HepG2 (cell line): ENCODE measurements at regions not wholly inside any gene's neighbourhood (a gene's known extent, or its start where the extent isn't known, plus 50 kb on each side); places are given as distances from the start of the nearest gene placed in this dataset.

Source experiments
- ATAC-seq: fragments of 200-7000 bp; cut with Tn5 transposase; 3 replicates; pipeline ENCODE4 v1.9.1; 2020; ENCODE audit warnings: mild to moderate bottlenecking, moderate library complexity
- BruUV-seq: library from RNA; stranded (reverse); fragments of 400-500 nt; replicated peaks from 2 replicates; lab custom pipeline; 2021; lab: Mats Ljungman, UMichigan
- CTCF ChIA-PET: fragments of 300-600 bp; formaldehyde crosslinking; extraction: SDS; loops from one replicate; lab custom pipeline; 2021; ENCODE audit warnings: low total read pairs, inconsistent platforms, low intra/inter-chr PET ratio; lab: Yijun Ruan, JAX
- POLR2A ChIA-PET: fragments of 350-600 bp; sonication (Branson Sonifier 250); formaldehyde crosslinking; loops from one replicate; lab custom pipeline; 2020; ENCODE audit warnings: antibody characterized with exemption, inconsistent platforms; lab: Yijun Ruan, JAX
- DNase-seq: peaks from one replicate; pipeline ENCODE4 v3.0.0-alpha.2; 2015; ENCODE audit warnings: low spot score
- FAIRE-seq: peaks from 3 replicates; lab custom pipeline; 2011; peaks lifted over from hg19 to GRCh38; lab: Jason Lieb, UNC
- H2AFZ ChIP-seq: one replicate; pipeline ENCODE4 v1.6.1; 2011; ENCODE audit warnings: low read length, inconsistent platforms
- H3K27ac ChIP-seq: fragments of 300-600 bp; 3 replicates; pipeline ENCODE4 v1.8.0; 2011; ENCODE audit warnings: mixed run types, mild to moderate bottlenecking, mixed read lengths, low read length, inconsistent platforms; ENCODE audit not compliant: insufficient read depth; ENCODE audit errors: extremely low read length
- H3K27me3 ChIP-seq, 2 experiments: fragments of 200-600 bp in 1 of 2; 2 replicates in 1 of 2; 3 replicates in 1 of 2; pipeline versions ENCODE4 v1.6.0 to v1.8.0; 2011; ENCODE audit warnings: low read length in 2 of 2, mild to moderate bottlenecking in 2 of 2, moderate library complexity in 2 of 2, inconsistent platforms in 1 of 2; ENCODE audit not compliant: insufficient read depth in 2 of 2, control insufficient read depth in 1 of 2
- H3K36me3 ChIP-seq, 2 experiments: fragments of 200-600 bp in 1 of 2; replicated peaks in 1 of 2; 2 replicates in 1 of 2; 3 replicates in 1 of 2; pipeline versions ENCODE4 v1.5.1 to v1.8.0; 2011; ENCODE audit warnings: low read length in 2 of 2, inconsistent platforms in 1 of 2; ENCODE audit not compliant: insufficient read depth in 2 of 2, control insufficient read depth in 1 of 2
- H3K4me1 ChIP-seq: 2 replicates; pipeline ENCODE4 v1.5.1; 2012; ENCODE audit warnings: low read length, inconsistent platforms; ENCODE audit not compliant: insufficient read depth
- H3K4me2 ChIP-seq: 2 replicates; pipeline ENCODE4 v1.6.0; 2011; ENCODE audit warnings: low read depth, low read length, inconsistent platforms
- H3K4me3 ChIP-seq, 3 experiments: fragments of 200-600 bp in 1 of 3; sonication (generic), shearing (Covaris generic) in 1 of 3; replicated peaks in 1 of 3; 2 replicates each; pipeline ENCODE4 v1.5.1; 2011 to 2016; ENCODE audit warnings: low read length in 3 of 3, inconsistent platforms in 2 of 3, low read depth in 2 of 3, mild to moderate bottlenecking in 2 of 3, control low read depth in 1 of 3, mixed read lengths in 1 of 3; ENCODE audit not compliant: insufficient read depth in 1 of 3
- H3K79me2 ChIP-seq: one replicate; pipeline ENCODE4 v1.6.1; 2011; ENCODE audit warnings: low read length, inconsistent platforms; ENCODE audit not compliant: insufficient read depth
- H3K9ac ChIP-seq: 2 replicates; pipeline ENCODE4 v1.6.0; 2011; ENCODE audit warnings: mild to moderate bottlenecking, low read depth, low read length, inconsistent platforms; ENCODE audit not compliant: insufficient read depth
- H3K9me3 ChIP-seq: 2 replicates; pipeline ENCODE4 v1.5.1; 2012; ENCODE audit warnings: mild to moderate bottlenecking, low read length
- H4K20me1 ChIP-seq: 2 replicates; pipeline ENCODE4 v1.6.0; 2011; ENCODE audit warnings: inconsistent platforms, mild to moderate bottlenecking, low read length, moderate library complexity; ENCODE audit not compliant: insufficient read depth
- CBX2 ChIP-seq, 2 experiments: fragments of 200-600 bp in 1 of 2; sonication (generic); formaldehyde crosslinking in 1 of 2; IDR thresholded peaks; 2 replicates each; pipeline versions ENCODE4 v1.7.0 to v1.8.1; 2018 to 2022; ENCODE audit warnings: low read depth in 2 of 2, low read length in 1 of 2, mild to moderate bottlenecking in 1 of 2, missing genetic modification reagents in 1 of 2
- CCAR2 ChIP-seq: fragments of 200-400 bp; formaldehyde crosslinking; optimal IDR thresholded peaks from 2 replicates; pipeline ENCODE3; 2018; ENCODE audit warnings: low read depth, mild to moderate bottlenecking, low read length, moderate library complexity
- EHMT2 ChIP-seq: fragments of 200-600 bp; sonication (generic); IDR thresholded peaks from 2 replicates; pipeline ENCODE4 v1.7.0; 2017; ENCODE audit warnings: antibody characterized with exemption, low read depth, low read length, borderline replicate concordance
- ETV6 ChIP-seq: sonication (generic); formaldehyde crosslinking; conservative IDR thresholded peaks from 2 replicates; pipeline ENCODE4 v1.4.0; 2020; ENCODE audit warnings: missing genetic modification reagents
- GFI1 ChIP-seq: sonication (generic); formaldehyde crosslinking; IDR thresholded peaks from 2 replicates; pipeline ENCODE4 v1.5.0; 2020; ENCODE audit warnings: missing genetic modification reagents, mild to moderate bottlenecking, borderline replicate concordance
- KLF11 ChIP-seq: IDR thresholded peaks from 2 replicates; pipeline ENCODE4 v1.6.1; 2016; ENCODE audit warnings: missing compliant biosample characterization
- MYNN ChIP-seq: sonication (generic); formaldehyde crosslinking; IDR thresholded peaks from 2 replicates; pipeline ENCODE4 v1.4.0; 2020; ENCODE audit warnings: mild to moderate bottlenecking, low read depth, missing genetic modification reagents
- NR0B2 ChIP-seq: sonication (generic); formaldehyde crosslinking; IDR thresholded peaks from 2 replicates; pipeline ENCODE4 v1.4.0; 2020; ENCODE audit warnings: mild to moderate bottlenecking, missing genetic modification reagents
- NR1H2 ChIP-seq: sonication (generic); formaldehyde crosslinking; IDR thresholded peaks from 2 replicates; pipeline ENCODE4 v1.8.1; 2022; ENCODE audit warnings: low read depth, missing genetic modification reagents, borderline replicate concordance
- RORA ChIP-seq: sonication (generic); formaldehyde crosslinking; IDR thresholded peaks from 2 replicates; pipeline ENCODE4 v1.5.0; 2020; ENCODE audit warnings: mild to moderate bottlenecking, missing genetic modification reagents, moderate library complexity
- WIZ ChIP-seq: sonication (generic); formaldehyde crosslinking; IDR thresholded peaks from 2 replicates; pipeline ENCODE4 v1.5.1; 2020; ENCODE audit warnings: mild to moderate bottlenecking, missing genetic modification reagents
- ZIK1 ChIP-seq: sonication (generic); formaldehyde crosslinking; IDR thresholded peaks from 2 replicates; pipeline ENCODE4 v1.5.0; 2020; ENCODE audit warnings: mild to moderate bottlenecking, low read depth, missing genetic modification reagents, borderline replicate concordance
- ZSCAN12 ChIP-seq: sonication (generic); formaldehyde crosslinking; IDR thresholded peaks from 2 replicates; pipeline ENCODE4 v1.9.0; 2021; ENCODE audit warnings: mild to moderate bottlenecking, missing genetic modification reagents
- WGBS: methylation state at CpG from one replicate; pipeline ENCODE4 v1.1.6; 2017; ENCODE audit warnings: low lambda C conversion rate; 5-methylcytosine and 5-hydroxymethylcytosine counted together
- in situ Hi-C: cut with HindIII; loops from 2 replicates; pipeline ENCODE4 v1.10.0; 2017; ENCODE audit warnings: low pct_unique_long_range_greater_than_20kb; ENCODE audit not compliant: extremely low pct_ligation_motif_present
- intact Hi-C: fragments of 100-400 bp; cut with micrococcal nuclease; formaldehyde crosslinking; loops from one replicate; pipeline ENCODE4 v1.10.0; 2022; ENCODE audit not compliant: unreplicated experiment
- TF ChIP-seq, protein P1 (sequence below): sonication (generic); formaldehyde crosslinking; IDR thresholded peaks from 2 replicates; pipeline ENCODE4 v1.5.0; 2020; ENCODE audit warnings: missing genetic modification reagents, mild to moderate bottlenecking, borderline replicate concordance

- FAIRE-seq, result no peak
- no peaks in the 10 kb centered on the region for H3K9me3 ChIP-seq
- no peak overlapping the region for H3K4me2 ChIP-seq
- in situ Hi-C loops (no loop called here), intact Hi-C loops (no loop called here)
- no TSS peak for BruUV-seq
- ChIA-PET CTCF (no interaction called here), POLR2A (no interaction called here)
- H3K27ac ChIP-seq, result no peak overlapping the region
- no peaks in the 10 kb centered on the region for H3K79me2 ChIP-seq
- no peak for ATAC-seq
- no peaks in the 10 kb centered on the region for H3K27me3 ChIP-seq
- no peak for TF ChIP-seq NR1H2 (CRISPR knock-in tag)
- no peak for TF ChIP-seq EHMT2
- TF ChIP-seq ZIK1 (CRISPR knock-in tag), result no peak
- TF ChIP-seq, protein P1, sequence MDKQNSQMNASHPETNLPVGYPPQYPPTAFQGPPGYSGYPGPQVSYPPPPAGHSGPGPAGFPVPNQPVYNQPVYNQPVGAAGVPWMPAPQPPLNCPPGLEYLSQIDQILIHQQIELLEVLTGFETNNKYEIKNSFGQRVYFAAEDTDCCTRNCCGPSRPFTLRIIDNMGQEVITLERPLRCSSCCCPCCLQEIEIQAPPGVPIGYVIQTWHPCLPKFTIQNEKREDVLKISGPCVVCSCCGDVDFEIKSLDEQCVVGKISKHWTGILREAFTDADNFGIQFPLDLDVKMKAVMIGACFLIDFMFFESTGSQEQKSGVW (CRISPR knock-in tag), result no peak
- no peak for TF ChIP-seq KLF11 (CRISPR knock-in tag)
- TF ChIP-seq MYNN (CRISPR knock-in tag), result no peak
- no peak for TF ChIP-seq GFI1 (CRISPR knock-in tag)
- no peaks in the 10 kb centered on the region for H4K20me1 ChIP-seq
- no peak overlapping the region for H3K9ac ChIP-seq
- no peak overlapping the region for H3K4me3 ChIP-seq
- WGBS, result under 1% methylated on average over 4 of the region's 4 CpGs
- no peaks in the 10 kb centered on the region for H3K36me3 ChIP-seq
- no peak overlapping the region for H2AFZ ChIP-seq
- no peak for DNase-seq
- H3K4me1 ChIP-seq, result no peaks in the 10 kb centered on the region
Measured at GRCh38 chr2:40545645-40546044, 93.8 kb upstream of the SLC8A1 start.

GRCh38 chr2:40546439-40547191 lies 94.7 kb upstream of the SLC8A1 start:
- in situ Hi-C loops, result no loop called here
- H2AFZ ChIP-seq, result no peak overlapping the region
- H3K36me3 ChIP-seq, result no peaks in the 10 kb centered on the region
- no peaks in the 10 kb centered on the region for H4K20me1 ChIP-seq
- ATAC-seq, result no peak
- H3K27ac ChIP-seq, result no peak overlapping the region
- H3K9me3 ChIP-seq, result no peaks in the 10 kb centered on the region
- no peak overlapping the region for H3K4me2 ChIP-seq
- H3K4me1 ChIP-seq, result no peaks in the 10 kb centered on the region
- intact Hi-C loops, result no loop called here
- H3K4me3 ChIP-seq, result no peak overlapping the region
- H3K27me3 ChIP-seq, result no peaks in the 10 kb centered on the region
- no peaks in the 10 kb centered on the region for H3K79me2 ChIP-seq
- H3K9ac ChIP-seq, result no peak overlapping the region
- WGBS, result 3% methylated on average over 8 of the region's 8 CpGs
- ChIA-PET POLR2A (no interaction called here), CTCF (no interaction called here)
- DNase-seq, result no peak
- BruUV-seq, result no TSS peak
- no peak for FAIRE-seq
- TF ChIP-seq ZSCAN12 (CRISPR knock-in tag) (no peak), ETV6 (CRISPR knock-in tag) (no peak), CCAR2 (no peak), CBX2 (IDR thresholded peaks at IDR 0.05; ENCODE audit: low read depth, low read length) (no peak), CBX2 (CRISPR knock-in tag; IDR thresholded peaks at IDR 0.05; ENCODE audit: low read depth) (no peak), NR0B2 (CRISPR knock-in tag) (no peak), WIZ (no peak), RORA (CRISPR knock-in tag) (no peak)
